Astrocyte of the hippocampus (primary cell): ENCODE measurements at regions not wholly inside any gene's neighbourhood (a gene's known extent, or its start where the extent isn't known, plus 50 kb on each side); places are given as distances from the start of the nearest gene placed in this dataset.
A peak's percentile ranks its signal among the peaks of the same experiment; 100 is the strongest.

Experiments
- DNase-seq: peaks from one replicate; pipeline ENCODE4 v3.0.0; 2011; ENCODE audit warnings: low read depth, low spot score

DNA sequence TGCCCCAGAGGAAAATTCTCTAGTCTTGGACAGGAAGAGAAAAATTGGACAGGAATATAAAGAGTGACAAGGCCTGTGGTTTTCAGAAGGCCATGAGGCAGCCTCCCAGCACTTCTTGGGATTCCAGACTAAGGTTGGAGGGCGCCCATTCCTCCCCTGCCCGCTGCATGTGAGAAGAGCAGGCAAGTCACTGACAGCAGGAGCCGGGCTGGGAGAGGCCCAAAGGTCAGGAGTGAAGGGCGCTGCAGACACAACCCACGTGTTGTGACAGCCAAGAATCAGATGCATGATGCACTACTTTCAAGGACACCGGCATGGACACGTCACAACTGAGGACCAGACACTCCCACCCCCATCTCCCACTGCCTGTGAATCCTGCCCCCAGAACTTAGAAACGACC is 256.7 kb downstream of the CBLN1 start:
- no peak for DNase-seq

DNA sequence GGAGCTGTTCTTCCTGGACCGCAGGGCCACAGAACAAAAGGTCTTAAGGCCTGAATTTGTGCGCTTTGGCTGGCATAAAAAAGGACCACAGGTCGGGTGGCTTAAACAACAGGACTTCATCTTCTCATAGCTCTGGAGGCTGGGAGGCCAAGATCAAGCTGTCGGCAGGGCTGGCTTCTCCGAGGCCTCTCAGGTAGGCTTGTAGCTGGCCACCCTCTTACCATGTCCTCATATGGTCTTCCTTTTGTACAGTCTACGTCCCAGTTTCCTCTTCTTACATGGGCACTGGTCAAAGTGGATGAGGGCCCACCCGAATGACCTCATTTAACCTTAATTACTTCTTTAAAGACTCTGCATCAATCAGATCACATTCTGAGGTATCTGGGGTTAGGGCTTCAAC is 257.6 kb downstream of the CBLN1 start:
- no peak for DNase-seq

- DNase-seq = peak; percentile 72
These were observed 258.6 kb downstream of the CBLN1 start for GRCh38 chr16:49023050-49023449.

DNA sequence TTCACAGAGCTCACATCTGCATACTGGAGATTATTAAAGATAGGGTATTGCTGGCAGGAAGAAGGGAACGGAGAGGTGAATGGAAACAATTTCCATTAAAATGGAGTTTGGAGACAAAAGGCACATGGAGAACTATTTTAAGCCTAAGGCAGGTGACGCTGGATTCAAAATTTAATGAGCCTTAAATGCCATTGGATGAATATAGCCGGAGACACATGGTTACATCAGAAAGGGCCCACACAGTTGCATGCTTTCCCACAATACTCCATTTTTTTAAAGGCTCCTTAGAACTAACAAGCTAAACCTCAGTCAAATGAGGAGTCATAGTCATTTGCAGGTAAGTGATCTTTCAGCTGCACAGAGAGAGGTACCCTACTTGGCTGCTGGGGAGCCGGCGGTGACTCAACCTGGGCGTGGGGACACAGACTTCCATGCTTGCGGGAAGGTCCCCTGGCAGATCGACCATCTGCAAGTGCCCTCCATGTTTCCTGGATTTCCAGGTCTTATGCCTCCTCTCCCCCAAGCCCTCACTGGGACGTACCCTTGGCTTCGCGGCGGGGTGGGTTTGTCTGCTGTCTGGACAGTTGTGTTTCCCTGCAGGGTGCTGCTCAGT is 259.2 kb downstream of the CBLN1 start:
- no peak for DNase-seq

- DNase-seq = peak; percentile 46
These were observed 260.5 kb downstream of the CBLN1 start for GRCh38 chr16:49021136-49021535.

DNA sequence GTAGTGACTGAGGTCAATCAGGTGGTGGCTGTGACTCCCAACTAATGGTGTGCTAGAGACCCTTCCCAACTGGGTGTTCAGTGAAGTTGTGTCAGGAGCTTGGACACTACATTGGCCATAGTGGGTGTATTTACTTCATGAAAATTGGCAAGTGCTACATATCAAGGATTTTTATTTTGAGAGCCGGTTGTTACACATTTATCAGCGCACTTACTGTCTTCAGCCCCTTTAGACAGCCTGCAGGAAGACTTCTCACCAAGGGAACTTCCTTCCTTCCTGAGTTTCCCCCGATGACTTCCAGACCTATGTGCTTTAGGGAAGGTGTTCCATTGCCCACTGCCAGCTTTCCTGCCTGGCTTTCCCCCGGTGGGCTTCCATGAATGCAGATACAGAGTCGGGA is 261.2 kb downstream of the CBLN1 start:
- no peak for DNase-seq

DNA sequence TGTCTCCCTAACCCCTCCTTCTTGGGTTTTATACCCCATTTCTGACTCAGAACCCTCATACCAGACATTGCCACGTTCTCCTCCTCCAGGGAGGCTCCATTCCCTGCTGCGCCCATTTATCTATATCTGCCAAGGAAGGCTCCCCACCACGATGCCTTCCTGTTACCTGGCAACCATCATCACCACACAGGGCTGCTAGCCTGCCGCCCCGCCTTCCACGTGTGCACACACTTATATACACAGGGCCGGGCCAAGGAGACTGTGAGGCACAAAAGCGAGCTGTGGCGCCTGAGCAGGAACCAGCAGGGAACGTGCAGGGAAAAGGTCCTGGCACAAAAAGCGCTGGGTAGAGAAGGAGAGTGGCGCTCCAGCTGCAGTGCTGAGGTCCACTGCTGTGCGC is 261.8 kb downstream of the CBLN1 start:
- peak; percentile 15 for DNase-seq

DNA sequence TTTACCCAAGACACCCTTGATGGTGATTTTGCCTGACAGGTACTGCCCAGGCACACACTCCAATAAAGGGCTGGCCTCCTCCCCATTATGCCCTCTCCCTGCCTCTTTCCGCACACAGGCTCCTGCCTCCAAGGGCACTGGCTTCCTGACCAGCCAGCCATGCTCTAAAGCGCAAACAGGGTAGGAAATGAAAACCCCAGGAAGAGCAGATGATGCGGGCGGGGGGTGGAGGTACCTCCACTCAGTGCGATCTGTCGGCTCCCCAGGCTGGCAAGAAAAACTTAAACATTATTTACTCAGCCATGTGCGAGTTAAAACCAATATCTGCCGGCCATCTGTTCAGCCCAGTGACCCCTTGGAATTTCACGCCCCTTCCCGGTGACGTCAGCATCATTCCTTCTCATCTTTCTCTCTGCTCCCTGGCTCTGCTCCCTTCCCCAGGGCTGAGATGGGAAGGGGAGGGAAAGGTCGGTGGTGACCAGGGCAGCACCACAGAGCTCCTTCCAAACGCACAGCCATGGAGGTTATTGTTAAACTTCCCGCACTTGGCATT is 262.5 kb downstream of the CBLN1 start:
- peak; percentile 61 for DNase-seq

DNA sequence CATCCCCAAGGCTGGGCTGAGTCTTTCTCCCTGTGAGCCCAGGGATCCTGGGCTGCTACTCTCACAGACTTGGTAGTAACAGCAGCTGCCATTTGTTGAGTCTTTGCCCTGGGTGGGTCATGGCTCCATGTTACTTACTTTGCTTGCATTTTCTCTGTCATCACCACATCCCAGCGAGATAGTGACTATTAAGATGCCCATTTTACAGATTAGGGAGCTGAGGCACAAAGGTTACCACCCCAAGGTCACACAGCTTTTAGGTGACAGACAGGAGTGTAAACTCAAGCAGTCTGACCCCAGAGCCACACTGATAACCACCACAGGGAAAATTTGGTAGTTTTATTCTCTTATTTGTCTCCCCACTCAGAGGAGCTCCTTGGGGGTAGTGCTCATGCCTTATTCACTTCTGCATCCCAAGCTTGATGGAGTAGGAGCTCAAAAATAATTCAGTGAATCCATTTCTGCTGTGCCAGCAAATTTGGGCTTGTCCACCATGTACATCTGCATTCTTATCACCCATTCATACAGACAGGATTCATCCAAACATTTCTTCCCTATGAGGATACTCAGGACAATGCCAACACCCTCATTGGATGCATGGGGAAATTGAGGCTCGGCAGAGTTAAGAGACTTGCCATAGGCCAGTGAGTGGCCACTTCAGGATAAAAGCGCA is 263.2 kb downstream of the CBLN1 start:
- DNase-seq = no peak

GRCh38 chr16:49017501-49017900 is 264.1 kb downstream of the CBLN1 start:
- DNase-seq = no peak

DNA sequence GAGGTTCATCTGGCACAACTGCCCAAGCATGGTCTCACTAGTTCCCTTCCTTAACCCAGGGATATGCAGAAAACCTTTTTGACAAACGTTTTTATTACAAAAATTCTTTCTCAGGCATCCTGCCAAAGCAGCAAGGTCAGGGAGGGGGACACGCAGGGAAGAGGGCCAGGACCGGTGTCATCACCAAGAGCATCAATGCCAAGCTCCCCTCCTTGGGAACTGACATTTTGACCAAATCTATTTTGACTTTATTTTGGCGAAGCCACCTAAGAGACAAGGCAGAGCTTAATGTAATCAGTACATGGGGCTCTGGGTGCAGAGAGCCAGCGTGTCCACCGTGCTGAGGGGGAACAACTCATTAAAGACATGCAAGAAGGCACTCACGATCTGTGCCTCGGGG is 265.2 kb downstream of the CBLN1 start:
- no peak for DNase-seq

DNA sequence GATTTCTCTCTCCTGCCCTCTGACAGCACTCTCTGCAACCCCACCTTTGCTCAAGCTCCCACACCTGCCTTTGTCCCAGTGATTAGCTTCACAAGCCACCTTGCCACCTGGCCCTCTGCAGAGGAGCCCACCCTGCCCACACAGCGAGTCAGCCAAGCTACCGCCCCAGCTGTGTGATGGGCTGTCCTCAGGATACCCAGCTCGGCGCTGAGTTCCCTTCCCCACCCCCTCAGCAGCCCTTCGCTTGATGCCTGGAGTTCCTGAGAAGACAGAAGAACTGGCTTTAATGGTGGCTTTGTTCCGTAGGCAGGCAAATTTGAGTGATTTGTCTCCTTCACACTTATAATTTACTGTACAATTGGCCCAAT is 266.4 kb downstream of the CBLN1 start:
- no peak for DNase-seq

DNA sequence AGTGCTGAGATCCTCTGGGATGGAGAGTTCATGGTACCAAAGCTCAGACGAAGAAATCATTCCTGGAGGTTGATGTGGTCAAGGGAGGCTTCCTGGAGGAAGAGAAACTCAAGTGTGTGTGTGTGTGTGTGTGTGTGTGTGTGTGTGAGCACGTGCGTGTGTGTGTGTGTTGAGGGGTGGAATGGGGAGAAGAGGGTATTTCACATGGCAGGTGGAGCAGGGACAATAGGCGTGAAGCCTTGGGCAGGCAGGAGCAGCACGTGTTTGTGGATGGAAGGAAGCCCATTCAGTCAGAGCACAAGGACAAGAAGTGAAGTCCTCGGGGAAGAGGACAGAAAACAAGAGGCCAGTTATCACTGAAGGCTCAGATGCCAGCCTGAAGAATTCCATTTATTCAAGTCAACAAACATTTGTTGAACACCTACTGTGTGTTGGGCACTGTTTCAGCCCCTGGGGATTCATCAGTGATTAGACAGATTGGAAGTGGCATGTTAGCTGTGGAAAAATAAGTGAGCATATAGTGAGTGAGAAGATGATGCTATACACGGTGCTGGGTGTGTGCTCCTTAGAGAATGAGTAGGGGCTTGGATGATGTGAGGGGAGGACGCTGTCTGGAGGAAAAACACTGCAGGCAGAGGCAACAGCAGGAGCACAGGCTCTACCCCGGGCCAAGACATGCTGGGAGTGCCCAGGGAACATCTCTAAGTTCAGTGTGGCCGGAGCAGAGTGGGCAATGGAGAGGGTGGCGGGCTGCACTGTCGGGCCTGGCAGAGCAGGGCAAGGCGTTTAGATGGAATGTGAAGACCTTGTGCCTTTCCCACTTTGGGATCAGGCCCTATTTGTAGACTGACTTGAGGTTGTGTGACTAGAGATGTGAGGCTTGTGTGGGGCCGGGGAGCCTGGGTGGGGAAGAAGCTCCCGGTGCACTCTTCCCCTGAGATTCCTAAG is 267.1 kb downstream of the CBLN1 start:
- no peak for DNase-seq

DNA sequence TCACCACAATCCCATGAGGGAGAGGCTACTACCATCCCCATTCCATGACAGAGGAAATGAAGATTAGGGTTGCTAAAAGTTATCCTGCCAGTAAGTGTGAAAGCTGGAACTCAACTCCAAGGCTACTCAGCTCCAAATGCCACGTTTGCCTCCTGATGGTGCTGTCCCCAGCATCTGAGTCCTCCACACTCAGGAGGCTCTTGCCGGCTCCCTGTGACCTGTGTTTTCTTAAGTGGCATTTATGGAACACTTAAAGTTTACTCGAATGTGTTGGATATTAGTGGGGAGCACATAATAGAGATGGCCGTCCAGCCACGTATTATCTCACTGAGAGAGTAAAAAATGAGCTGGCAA is 267.9 kb downstream of the CBLN1 start:
- DNase-seq = no peak

- DNase-seq = peak; percentile 36
These were observed 268.5 kb downstream of the CBLN1 start for GRCh38 chr16:49012961-49013726.

GRCh38 chr16:49011901-49012300 is 269.7 kb downstream of the CBLN1 start:
- DNase-seq = no peak

GRCh38 chr16:49010879-49011278 is 270.8 kb downstream of the CBLN1 start:
- no peak for DNase-seq

- DNase-seq = no peak
These were observed 271.2 kb downstream of the CBLN1 start for GRCh38 chr16:49010396-49010795.

GRCh38 chr16:49009204-49009603 is 272.4 kb downstream of the CBLN1 start:
- DNase-seq = no peak

GRCh38 chr16:49003992-49004391 is 277.6 kb downstream of the CBLN1 start:
- DNase-seq = no peak

DNA sequence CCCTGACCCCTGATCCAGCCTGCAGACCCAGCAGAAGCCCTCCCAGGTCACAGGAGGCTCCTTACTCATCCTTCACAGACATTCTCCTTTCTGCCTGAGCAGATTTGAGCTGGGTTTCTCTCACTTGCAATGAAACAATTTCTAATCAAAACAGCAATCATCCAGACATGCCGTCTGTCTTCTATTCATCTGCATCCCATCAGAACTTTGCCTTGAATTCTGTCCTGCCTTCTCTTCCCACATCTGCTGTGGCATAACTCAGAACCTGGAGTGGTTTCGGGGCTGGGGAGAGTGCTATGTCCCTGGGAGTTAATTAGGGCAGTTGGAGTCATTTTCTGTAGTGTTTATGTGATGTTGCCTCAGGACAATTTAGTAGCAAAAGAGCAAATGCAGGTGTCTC is 278.6 kb downstream of the CBLN1 start:
- DNase-seq = no peak

GRCh38 chr16:49000594-49000993 is 281.0 kb downstream of the CBLN1 start:
- DNase-seq = no peak
